Hepatocyte (in vitro differentiated cells): ENCODE measurements at regions not wholly inside any gene's neighbourhood (a gene's known extent, or its start where the extent isn't known, plus 50 kb on each side); places are given as distances from the start of the nearest gene placed in this dataset.

ENCODE experiments used
- DNase-seq: peaks from one replicate; pipeline ENCODE4 v3.0.0-alpha.2; 2016; ENCODE audit warnings: low spot score
- H2AFZ ChIP-seq: fragments of 200-600 bp; sonication (generic); 2 replicates; pipeline ENCODE4 v1.6.0; 2016; ENCODE audit warnings: antibody characterized with exemption, mild to moderate bottlenecking
- H3K27ac ChIP-seq: fragments of 200-600 bp; sonication (generic); 2 replicates; pipeline ENCODE4 v1.5.1; 2016; ENCODE audit warnings: mild to moderate bottlenecking
- H3K27me3 ChIP-seq: fragments of 200-600 bp; sonication (generic); 2 replicates; pipeline ENCODE4 v1.6.1; 2016
- H3K36me3 ChIP-seq: fragments of 200-600 bp; sonication (generic); replicated peaks from 2 replicates; pipeline ENCODE4 v1.5.1; 2016; ENCODE audit warnings: low read depth; ENCODE audit not compliant: insufficient read depth
- H3K4me1 ChIP-seq: fragments of 200-600 bp; sonication (generic); 2 replicates; pipeline ENCODE4 v1.5.1; 2016; ENCODE audit warnings: mild to moderate bottlenecking, moderate library complexity; ENCODE audit not compliant: insufficient read depth
- H3K4me2 ChIP-seq: fragments of 200-600 bp; sonication (generic); 2 replicates; pipeline ENCODE4 v1.6.0; 2016
- H3K4me3 ChIP-seq: fragments of 200-600 bp; sonication (generic); 2 replicates; pipeline ENCODE4 v1.5.1; 2016; ENCODE audit warnings: mild to moderate bottlenecking
- H3K79me2 ChIP-seq: fragments of 200-600 bp; sonication (generic); 2 replicates; pipeline ENCODE4 v1.6.0; 2017; ENCODE audit warnings: mild to moderate bottlenecking
- H3K9me2 ChIP-seq: fragments of 200-600 bp; sonication (generic); replicated peaks from 2 replicates; pipeline ENCODE4 v1.6.0; 2017; ENCODE audit warnings: mild to moderate bottlenecking; ENCODE audit not compliant: insufficient read depth
- H3K9me3 ChIP-seq: fragments of 200-600 bp; sonication (generic); 2 replicates; pipeline ENCODE4 v1.5.1; 2016; ENCODE audit warnings: low read depth, mild to moderate bottlenecking
- H4K20me1 ChIP-seq: fragments of 200-600 bp; sonication (generic); 2 replicates; pipeline ENCODE4 v1.6.0; 2016; ENCODE audit warnings: mild to moderate bottlenecking; ENCODE audit not compliant: insufficient read depth, poor library complexity, severe bottlenecking
- EZH2 ChIP-seq: fragments of 200-600 bp; sonication (generic); IDR thresholded peaks from 2 replicates; pipeline ENCODE4 v1.6.1; 2016; ENCODE audit warnings: antibody characterized with exemption, mild to moderate bottlenecking, borderline replicate concordance
- EZH2phosphoT487 ChIP-seq: fragments of 200-600 bp; sonication (generic); IDR thresholded peaks from one replicate; pipeline ENCODE4 v1.6.1; 2018; ENCODE audit warnings: antibody characterized with exemption, mild to moderate bottlenecking, low read depth, moderate library complexity; ENCODE audit not compliant: unreplicated experiment, severe bottlenecking
- WGBS: methylation state at CpG from one replicate; pipeline ENCODE4 v1.1.6; 2016; ENCODE audit warnings: low lambda C conversion rate; ENCODE audit errors: missing lambda C conversion rate; 5-methylcytosine and 5-hydroxymethylcytosine counted together
- TF ChIP-seq, protein P1 (sequence below): fragments of 200-600 bp; sonication (generic); IDR thresholded peaks from 2 replicates; pipeline ENCODE4 v1.5.1; 2016; ENCODE audit warnings: antibody characterized with exemption, mild to moderate bottlenecking; ENCODE audit not compliant: poor library complexity

DNA sequence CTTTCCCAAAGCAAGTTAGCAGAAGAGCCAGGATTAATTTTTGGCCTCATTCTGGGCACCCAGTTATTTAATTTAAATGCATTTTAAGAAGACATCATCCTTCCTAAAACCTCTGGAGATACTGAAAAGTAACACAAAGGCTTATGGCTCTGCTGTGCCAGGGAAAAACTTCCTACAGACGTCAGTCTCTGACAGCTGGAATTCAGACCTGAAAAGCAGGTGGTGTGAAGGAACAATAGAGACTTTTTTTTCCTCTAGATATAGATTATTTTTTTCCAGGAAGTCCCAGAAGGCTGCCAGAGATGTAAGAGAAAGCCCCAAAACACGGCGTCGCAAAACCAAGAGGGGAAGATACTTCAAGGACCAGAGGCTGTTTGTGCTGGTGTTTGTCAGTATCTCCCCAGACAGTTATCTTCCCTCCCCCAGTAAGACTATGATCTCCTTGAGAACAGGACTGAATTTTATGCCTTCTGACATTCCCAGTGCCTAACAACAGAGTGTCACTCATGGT lies 88.7 kb upstream of the RASEF start:
- H3K27me3 ChIP-seq, result no peaks in the 10 kb centered on the region
- no peaks in the 10 kb centered on the region for H3K9me3 ChIP-seq
- H3K4me3 ChIP-seq, result no peak overlapping the region
- no peak for TF ChIP-seq EZH2phosphoT487
- TF ChIP-seq EZH2, result no peak
- TF ChIP-seq, protein P1, sequence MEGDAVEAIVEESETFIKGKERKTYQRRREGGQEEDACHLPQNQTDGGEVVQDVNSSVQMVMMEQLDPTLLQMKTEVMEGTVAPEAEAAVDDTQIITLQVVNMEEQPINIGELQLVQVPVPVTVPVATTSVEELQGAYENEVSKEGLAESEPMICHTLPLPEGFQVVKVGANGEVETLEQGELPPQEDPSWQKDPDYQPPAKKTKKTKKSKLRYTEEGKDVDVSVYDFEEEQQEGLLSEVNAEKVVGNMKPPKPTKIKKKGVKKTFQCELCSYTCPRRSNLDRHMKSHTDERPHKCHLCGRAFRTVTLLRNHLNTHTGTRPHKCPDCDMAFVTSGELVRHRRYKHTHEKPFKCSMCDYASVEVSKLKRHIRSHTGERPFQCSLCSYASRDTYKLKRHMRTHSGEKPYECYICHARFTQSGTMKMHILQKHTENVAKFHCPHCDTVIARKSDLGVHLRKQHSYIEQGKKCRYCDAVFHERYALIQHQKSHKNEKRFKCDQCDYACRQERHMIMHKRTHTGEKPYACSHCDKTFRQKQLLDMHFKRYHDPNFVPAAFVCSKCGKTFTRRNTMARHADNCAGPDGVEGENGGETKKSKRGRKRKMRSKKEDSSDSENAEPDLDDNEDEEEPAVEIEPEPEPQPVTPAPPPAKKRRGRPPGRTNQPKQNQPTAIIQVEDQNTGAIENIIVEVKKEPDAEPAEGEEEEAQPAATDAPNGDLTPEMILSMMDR, result no peak
- 46% methylated on average over 4 of the region's 4 CpGs for WGBS
- no peaks in the 10 kb centered on the region for H4K20me1 ChIP-seq
- H3K79me2 ChIP-seq, result no peaks in the 10 kb centered on the region
- no peak overlapping the region for H3K4me2 ChIP-seq
- no peaks in the 10 kb centered on the region for H3K36me3 ChIP-seq
- H3K27ac ChIP-seq, result no peak overlapping the region
- no peak for DNase-seq
- peaks cover 8% of the 10 kb centered on the region for H3K4me1 ChIP-seq
- H3K9me2 ChIP-seq, result no peaks in the 10 kb centered on the region
- H2AFZ ChIP-seq, result no peak overlapping the region

DNA sequence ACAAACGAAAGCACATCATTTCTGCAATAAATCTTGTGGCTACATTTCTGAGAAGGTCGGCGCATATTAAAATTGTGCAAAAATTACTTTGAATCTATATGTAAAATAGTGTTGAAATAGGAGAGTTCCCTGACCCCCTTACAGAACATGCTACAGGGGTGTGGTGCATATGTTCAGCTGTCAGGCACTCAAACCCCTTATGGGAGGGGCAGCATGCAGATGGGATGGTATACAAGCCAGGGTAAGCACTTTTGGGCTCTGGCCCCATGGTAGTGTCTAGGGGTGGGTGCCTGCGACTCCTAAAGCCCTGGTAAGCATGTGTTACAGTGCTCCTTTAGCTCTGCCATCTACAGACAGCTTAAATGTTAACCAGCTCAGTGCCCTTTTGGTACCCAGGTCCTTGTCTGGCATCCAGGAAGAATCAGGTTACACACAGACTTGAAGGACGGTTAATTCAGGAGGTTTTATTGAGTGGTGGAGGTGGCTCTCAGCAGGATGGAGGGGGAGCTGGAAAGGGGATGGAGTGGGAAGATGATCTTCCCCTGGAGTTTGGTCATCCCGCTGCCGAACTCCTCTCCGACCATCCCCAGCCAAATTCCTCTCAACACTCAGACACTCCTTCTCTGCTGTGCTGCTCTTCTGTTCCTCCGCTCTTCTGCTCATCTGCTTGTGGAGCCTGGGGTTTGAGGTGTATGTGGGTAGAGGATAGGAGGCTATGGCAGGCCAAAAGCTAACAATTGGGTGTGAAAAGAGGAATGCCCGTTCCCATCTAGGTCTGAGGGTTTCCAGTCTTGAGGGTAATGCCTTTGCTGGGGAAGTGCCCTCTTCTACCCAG lies 84.6 kb upstream of the RASEF start:
- H3K4me1 ChIP-seq, result no peaks in the 10 kb centered on the region
- TF ChIP-seq EZH2phosphoT487 (no peak), EZH2 (no peak)
- TF ChIP-seq, protein P1, result no peak
- no peak overlapping the region for H3K27ac ChIP-seq
- H4K20me1 ChIP-seq, result no peaks in the 10 kb centered on the region
- no peaks in the 10 kb centered on the region for H3K9me2 ChIP-seq
- WGBS, result 90% methylated on average over 10 of the region's 10 CpGs
- no peaks in the 10 kb centered on the region for H3K27me3 ChIP-seq
- no peak overlapping the region for H2AFZ ChIP-seq
- H3K79me2 ChIP-seq, result no peaks in the 10 kb centered on the region
- H3K36me3 ChIP-seq, result no peaks in the 10 kb centered on the region
- no peak overlapping the region for H3K4me3 ChIP-seq
- no peaks in the 10 kb centered on the region for H3K9me3 ChIP-seq
- no peak for DNase-seq
- no peak overlapping the region for H3K4me2 ChIP-seq

DNA sequence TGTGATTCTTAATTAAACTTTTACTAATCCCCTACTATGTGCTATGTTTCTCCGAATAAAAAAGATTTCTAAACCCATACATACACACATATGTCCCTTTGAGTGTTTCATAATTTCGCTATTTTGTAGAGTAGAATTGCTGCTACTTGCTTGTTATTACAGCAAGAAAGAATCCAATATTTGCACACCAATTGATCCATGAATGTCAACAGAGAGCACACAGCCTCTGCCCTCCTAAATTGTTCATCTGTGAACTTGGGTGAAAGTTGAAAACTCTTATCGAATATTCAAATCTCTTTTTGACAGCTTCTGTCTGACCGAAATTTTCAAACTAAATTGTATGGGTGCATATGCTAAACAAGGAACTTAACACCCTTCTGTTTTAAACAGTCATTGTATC lies 83.4 kb upstream of the RASEF start:
- 81% methylated on average over 4 of the region's 4 CpGs for WGBS
- H3K4me3 ChIP-seq, result no peak overlapping the region
- no peak overlapping the region for H2AFZ ChIP-seq
- H3K27me3 ChIP-seq, result no peaks in the 10 kb centered on the region
- H3K4me2 ChIP-seq, result no peak overlapping the region
- no peak overlapping the region for H3K27ac ChIP-seq
- no peaks in the 10 kb centered on the region for H4K20me1 ChIP-seq
- no peaks in the 10 kb centered on the region for H3K9me2 ChIP-seq
- TF ChIP-seq EZH2 (no peak), EZH2phosphoT487 (no peak)
- TF ChIP-seq, protein P1, result no peak
- no peaks in the 10 kb centered on the region for H3K9me3 ChIP-seq
- DNase-seq, result no peak
- no peaks in the 10 kb centered on the region for H3K36me3 ChIP-seq
- no peaks in the 10 kb centered on the region for H3K4me1 ChIP-seq
- H3K79me2 ChIP-seq, result no peaks in the 10 kb centered on the region

DNA sequence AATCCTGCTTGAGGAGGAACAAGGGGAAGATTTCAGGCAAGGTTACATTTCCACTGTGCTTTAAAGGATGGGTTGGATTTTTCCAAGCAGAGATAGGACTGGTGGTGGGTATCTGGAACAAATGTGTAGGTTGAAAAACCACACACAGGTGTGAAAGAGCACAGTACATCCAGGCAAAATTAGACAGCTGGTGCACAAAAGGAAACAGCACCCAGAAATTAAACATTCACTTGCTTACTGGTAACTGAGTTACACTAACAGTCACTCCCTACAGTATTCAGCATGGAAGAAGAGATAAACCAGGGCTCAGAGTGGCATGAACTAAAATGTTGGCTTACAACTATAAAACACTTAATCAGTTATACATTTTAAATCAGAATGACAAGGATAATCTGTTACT lies 81.5 kb upstream of the RASEF start:
- no peaks in the 10 kb centered on the region for H3K9me3 ChIP-seq
- no peaks in the 10 kb centered on the region for H4K20me1 ChIP-seq
- no peaks in the 10 kb centered on the region for H3K79me2 ChIP-seq
- H3K27ac ChIP-seq, result no peak overlapping the region
- no peak overlapping the region for H3K4me2 ChIP-seq
- H3K4me3 ChIP-seq, result no peak overlapping the region
- no peak for DNase-seq
- H3K9me2 ChIP-seq, result no peaks in the 10 kb centered on the region
- no peak overlapping the region for H2AFZ ChIP-seq
- H3K4me1 ChIP-seq, result no peaks in the 10 kb centered on the region
- TF ChIP-seq EZH2phosphoT487 (no peak), EZH2 (no peak)
- TF ChIP-seq, protein P1, result no peak
- no peaks in the 10 kb centered on the region for H3K27me3 ChIP-seq
- no peaks in the 10 kb centered on the region for H3K36me3 ChIP-seq
